Renal cortical epithelial cell (primary cell): ENCODE measurements at regions not wholly inside any gene's neighbourhood (a gene's known extent, or its start where the extent isn't known, plus 50 kb on each side); places are given as distances from the start of the nearest gene placed in this dataset.

Experiments
- DNase-seq: peaks from one replicate; pipeline ENCODE4 v3.0.0-alpha.2; 2011; ENCODE audit warnings: low read depth

GRCh38 chrX:68588602-68589371, 58.7 kb upstream of the STARD8 start:
- peak; percentile 10 for DNase-seq

- DNase-seq = no peak
Observed at GRCh38 chrX:68589372-68589753, 58.1 kb upstream of the STARD8 start.

GRCh38 chrX:68594769-68595168, 52.7 kb upstream of the STARD8 start:
- no peak for DNase-seq

GRCh38 chrX:68596871-68597270, 50.6 kb upstream of the STARD8 start:
- no peak for DNase-seq
